Islet of Langerhans (tissue), 1 donor: ENCODE measurements at regions not wholly inside any gene's neighbourhood (a gene's known extent, or its start where the extent isn't known, plus 50 kb on each side); places are given as distances from the start of the nearest gene placed in this dataset.

Experiments used
- FAIRE-seq: peaks from one replicate; lab custom pipeline; 2011; peaks lifted over from hg19 to GRCh38; lab: Jason Lieb, UNC

DNA sequence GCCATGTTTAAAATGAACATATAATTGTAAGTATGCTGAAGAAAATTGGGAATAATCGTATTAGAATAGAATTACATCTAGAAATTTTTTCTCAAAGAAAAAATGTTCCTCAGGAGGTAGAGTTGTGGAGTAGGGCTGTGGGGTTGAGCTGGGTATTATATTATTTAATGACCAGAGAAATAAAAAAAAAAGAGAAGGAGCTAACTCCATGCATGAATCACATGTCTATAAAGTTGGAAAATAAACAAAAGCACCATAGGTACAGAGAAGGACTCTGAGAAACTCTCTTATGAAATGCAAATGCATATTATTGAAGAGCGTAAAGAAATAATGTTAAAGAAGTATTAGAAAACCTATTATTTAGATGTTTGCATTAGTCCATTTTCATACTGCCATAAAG lies 405.5 kb downstream of the EFNB2 start:
- FAIRE-seq: no peak

DNA sequence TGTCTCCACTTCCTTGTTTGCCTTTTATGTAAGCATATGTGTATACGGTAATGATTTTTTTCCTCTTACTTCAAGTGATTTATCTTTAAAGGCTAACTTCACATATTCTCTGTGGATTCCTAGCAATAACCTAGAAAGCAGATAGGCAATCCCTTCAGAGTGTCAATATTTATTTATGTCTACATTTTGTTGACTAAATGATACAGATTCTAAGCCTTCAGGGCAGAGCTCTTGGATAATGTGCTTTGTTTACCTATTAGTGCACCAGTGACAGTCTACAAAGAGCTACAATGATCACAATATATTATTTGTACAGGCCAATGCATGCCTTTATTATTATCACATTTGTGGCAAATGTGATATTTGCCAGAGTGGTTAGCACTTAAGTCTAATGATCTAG lies 406.2 kb downstream of the EFNB2 start:
- peak; percentile 56 for FAIRE-seq

DNA sequence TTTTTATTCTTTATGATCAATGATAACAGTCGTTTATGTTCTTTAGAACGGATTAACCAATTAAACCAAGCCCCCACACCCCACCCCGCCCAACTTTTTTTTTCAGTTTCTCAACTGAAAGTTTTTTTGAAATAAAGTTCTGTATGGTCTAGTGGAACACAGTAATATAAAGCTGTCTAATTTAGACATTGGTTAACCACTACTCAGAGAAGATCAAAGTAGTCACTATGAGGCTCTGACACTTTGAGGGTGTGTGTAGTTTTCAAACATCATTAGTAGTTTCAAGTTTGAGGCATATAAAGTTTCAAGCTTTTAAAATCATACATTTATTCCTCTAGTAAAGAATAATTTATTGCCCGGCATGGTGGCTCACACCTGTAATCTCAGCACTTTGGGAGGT lies 413.2 kb downstream of the EFNB2 start:
- FAIRE-seq: no peak

DNA sequence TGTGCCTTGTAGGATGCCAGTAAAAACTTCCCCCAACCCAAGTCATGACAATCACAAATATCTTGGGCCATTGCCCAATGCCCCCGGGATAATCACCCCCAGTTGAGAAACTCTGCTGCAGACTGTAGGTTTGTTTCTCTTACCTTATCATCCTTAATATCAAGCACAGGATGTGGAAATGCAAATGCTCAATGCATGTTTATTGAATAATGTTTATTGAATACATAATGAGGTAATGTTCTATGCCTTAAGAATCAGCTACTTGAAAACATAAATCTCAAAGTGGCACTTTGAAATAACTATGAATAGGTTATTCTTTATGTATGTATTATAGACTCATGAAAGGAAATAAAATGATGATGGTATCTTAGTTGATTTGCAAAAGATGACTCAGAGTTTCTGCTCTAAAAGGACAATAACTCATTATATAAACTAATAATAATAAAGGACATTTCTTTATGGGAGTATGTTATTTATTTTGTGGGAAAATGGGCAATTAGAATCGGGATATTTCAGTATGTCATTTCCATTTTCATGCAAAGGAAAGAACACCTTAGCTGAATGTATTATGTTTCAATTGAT lies 414.2 kb downstream of the EFNB2 start:
- no peak for FAIRE-seq

DNA sequence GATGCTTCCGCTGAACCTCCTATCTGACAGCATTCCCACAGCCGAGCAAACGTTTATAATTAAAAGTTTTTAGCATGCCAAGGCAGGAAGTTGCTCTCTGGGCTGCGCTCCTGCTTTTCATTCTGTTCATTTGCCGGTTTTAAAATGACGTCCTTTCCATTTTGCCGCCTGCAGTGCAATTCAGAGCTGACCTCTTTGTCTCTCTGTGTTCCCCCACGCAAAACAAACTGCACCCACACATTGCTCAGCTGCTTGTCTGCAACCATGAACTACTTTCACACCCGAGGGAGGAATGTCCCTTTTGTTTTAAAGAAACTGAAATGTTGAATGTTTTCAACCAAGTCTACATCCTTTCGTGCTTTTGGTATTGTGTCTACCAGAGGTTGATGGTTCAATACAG lies 416.5 kb downstream of the EFNB2 start:
- no peak for FAIRE-seq

DNA sequence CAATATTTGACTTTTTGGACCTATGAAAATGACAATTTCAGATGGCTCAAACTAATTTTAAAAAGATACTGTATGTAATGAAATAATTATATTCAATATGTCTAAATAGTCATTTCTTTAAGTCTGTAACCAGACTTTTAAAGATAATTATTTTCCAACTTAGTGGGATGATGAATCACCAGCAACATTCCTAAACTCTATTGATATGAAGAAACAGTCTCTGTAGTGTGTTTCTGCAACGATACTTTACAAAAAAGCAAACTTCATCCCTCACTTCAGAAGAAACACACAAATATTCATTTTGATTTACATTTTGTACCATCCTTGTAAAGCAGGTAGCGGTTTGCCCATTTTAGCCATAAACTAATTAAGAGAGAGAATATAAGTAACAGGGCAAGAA lies 417.4 kb downstream of the EFNB2 start:
- FAIRE-seq: no peak

DNA sequence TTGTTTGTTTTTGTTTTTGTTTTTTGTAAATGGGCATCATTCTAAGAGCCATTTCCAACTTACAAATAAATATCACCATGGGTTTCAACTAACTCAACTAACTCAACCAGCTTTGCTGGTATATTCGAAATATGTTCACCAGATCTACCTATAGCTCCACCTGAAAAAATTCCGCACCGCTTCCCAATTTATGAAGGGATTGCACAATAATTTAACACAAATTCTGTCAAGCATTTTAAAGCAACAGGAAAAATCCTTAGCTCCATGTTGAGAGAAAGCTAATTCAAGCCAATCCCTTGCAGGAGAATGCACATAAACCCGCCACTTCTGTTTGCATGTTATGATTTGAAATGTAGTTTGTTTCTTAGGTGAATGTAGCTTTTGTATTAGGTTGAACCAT lies 417.8 kb downstream of the EFNB2 start:
- FAIRE-seq: no peak

DNA sequence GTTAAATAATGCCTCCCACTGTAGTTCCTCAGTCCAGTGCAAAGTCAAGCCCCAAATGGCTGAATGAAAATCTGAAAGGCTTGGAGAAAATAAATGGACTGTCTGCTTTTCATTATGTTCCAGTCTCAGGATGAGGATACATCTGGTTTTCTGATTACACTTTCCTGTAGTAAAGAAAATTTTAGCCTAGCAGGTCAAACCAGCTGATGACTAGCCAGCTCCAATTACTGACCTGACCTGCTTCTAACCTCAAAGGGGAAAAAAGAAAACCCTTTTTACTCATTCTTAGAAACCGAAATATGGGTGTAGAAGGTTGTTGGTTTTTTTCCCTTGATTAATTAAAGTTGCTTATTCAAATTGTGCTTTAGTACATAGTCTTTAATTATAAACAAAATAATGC lies 418.4 kb downstream of the EFNB2 start:
- FAIRE-seq: no peak

DNA sequence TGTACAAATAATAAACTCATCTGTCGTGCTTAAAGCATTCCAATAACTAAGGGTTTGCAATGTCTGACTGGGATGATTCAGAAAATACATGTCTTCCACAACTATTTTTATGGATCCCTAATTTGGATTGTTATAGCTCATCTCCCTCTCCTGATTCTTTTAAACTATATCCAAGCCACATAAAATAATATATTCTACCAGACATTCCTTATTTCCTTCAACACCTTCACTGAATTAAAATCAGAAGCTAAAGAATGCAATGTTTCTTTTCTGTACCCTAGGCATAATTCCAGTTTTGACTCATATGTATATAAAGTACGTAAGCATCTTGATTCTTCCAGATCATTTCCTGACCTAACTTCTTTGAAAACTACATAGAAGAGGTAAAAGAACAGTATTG lies 420.4 kb downstream of the EFNB2 start:
- FAIRE-seq: no peak

DNA sequence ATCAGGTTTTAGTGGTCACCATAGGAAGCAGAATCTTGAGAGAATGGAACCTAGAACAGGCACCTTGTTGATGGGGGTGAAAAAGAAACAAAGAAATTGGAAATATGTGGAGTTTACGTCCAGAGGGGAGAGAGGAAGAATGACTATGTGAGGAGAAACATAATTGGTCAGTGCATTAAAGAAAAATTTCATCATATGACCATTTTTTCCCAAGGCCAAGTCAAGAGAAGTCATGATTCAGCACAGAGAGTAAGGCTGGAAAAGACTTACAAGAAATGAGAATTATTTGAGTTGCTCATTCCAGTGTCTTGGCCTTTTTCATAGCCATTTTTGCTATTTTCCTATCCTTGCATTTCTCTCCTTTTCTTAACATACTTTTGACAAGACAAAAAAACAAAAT lies 421.7 kb downstream of the EFNB2 start:
- no peak for FAIRE-seq

DNA sequence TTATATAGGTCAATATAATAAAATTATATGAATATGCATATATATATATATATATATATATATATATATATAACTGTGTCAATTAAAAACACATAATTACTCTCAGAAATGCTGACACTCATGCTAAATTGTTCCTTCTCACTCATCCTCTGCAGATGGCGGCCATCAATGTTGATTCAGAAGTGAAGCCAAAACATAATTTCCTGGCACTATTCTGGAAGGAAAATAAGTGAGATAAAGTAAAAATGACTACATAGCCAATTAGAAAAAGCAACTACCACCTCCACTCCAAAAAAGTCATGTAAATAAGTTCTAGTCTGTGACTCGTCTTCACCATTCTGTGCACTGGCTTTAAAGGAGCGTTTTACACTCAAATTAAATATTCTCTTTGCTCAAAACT lies 423.3 kb downstream of the EFNB2 start:
- no peak for FAIRE-seq

DNA sequence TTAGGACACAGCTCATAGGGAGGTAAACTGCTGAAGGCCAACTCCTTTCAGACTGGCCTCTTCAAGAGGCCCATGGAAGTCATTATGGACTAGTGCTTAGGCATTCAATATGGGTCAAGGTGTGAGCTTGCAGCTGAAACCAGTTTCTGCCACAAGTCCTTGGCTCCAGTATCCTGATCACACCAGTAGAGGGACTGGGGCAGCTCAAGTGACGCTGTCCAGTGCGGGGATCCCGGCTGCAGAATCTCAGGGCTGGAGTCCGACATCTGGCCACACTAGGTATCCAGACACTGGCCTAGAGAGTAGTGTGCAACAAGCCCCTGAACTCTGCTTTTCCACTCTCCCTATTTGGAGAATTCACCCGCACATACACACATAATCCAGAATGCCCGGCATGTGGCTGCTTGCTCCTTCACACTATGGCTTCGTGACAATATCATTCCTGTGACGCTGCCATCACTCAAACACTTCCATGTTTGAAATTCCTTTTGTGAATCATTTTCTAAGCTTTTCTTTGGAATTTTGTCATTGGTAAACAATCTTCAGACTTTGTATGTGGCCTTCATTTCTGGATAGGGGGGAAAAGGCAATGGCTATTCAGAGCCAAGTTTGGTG lies 425.1 kb downstream of the EFNB2 start:
- no peak for FAIRE-seq

DNA sequence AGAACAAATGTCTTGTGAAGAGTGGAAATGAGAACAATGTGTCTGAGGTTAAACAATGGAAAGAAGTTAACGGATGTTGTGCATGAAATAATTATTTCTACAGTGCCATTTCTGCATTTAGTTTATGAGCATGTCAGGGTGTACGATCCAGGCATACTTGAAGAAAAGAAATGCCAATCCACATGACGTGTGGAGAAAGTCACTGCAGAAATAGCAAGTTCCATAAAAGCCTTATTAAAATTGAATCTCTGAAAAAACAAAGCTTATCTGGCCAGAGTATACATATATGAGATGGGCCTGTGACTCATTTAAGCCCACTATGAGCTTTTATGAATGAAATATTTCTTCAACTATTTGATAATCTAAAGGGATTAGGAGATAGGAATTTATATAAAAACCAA lies 426.1 kb downstream of the EFNB2 start:
- FAIRE-seq: no peak

DNA sequence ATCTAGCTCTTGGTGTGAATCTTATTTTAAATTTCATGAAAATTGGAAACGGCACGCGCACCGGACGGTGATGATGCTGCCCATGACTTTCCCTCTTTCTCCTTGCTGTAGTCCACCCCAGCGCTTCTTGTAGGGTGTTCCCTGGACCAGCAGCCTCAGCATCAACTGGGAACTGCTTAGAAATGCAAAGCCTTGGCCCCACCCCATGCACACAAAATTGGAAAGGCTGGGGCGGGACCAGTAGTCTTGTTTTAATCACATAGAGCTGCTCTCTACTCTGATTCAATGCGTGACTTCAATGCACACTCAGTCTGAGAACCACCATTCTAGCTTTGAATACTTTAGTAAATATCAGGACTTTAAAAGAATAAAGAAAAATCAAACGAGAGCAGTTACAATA lies 427.1 kb downstream of the EFNB2 start:
- FAIRE-seq: no peak

DNA sequence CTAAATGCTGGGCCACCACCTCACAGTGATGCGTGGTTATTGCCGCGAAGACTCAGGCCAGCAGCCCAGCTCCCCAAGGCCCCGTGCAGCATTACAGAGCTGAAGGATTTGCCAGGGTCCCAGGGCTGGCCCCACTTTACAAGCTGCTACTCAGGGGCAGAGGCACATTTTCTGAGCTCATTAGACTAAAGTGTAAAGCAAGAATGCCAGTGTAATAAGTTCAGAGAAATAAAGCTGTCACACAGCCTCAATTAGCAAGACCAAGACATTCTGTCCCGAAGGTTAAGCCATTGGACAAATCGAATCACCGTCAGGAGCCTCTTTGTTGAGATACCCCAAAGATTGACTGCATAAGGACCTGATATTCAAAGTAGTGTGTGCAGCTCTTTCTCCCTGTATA lies 428.4 kb downstream of the EFNB2 start:
- no peak for FAIRE-seq

DNA sequence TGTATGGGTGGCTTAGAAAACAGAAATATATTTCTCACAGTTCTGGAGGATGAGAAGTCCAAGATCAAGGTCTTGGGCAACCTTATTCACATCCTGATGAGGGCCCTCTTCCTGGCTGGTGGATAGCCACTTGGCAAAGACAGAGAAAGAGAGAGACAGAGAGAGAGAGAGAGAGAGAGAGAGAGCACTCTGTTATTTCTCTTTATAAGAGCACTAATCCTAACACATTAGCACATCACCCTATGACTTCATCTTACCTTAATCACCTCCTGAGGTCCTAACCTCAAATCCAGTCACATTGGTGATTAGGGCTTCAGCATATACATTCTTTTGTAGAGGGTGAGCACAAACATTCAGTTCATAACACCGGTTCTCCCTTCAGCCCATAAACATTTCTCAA lies 430.3 kb downstream of the EFNB2 start:
- FAIRE-seq: no peak

DNA sequence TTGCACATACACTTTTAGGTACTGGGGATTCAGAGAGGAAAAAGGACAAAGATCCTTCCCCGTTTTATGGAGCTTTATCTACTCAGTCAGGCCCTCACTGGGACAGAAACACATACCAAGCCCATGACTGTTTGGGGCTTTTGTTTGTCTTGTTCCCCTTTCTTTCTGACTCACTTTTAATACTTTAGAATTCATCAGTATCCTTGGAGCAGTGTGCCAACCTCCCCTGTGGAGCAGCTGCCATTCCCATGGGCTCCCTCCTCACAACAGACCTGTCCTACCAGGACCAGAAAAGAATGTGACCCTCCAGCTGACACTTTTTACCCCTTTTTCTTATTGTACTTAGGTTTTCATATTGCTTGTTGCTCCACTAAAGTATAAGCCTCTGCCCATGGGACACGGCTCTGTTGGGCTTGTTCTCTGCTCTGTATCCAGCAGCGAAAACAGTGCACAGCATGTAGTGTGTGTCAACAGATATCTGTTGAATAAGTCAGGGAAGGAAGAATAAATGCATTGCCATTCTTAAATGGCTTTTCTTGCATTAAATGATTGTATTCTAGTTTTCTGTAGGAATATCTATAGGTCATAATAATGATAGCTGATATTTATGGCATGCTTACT lies 431.1 kb downstream of the EFNB2 start:
- no peak for FAIRE-seq

DNA sequence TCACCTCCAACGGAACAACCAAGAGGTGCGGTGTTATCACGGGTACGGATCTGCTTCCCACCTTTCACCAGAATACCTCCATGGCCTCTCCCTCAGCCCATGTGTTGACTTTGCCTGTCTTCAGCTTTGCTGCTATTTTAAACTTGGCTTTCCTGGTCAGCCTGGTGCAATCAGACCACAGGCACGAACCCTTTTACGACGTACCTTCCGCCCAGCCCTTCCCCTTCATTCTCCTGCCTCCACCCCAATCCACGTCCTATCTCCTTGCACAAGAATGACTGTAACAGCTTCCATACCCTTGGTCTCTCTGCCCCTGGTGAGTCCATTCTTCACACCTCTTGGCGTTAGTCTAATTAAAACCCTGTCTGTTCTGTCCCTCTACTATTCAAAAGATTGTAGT lies 431.7 kb downstream of the EFNB2 start:
- no peak for FAIRE-seq

DNA sequence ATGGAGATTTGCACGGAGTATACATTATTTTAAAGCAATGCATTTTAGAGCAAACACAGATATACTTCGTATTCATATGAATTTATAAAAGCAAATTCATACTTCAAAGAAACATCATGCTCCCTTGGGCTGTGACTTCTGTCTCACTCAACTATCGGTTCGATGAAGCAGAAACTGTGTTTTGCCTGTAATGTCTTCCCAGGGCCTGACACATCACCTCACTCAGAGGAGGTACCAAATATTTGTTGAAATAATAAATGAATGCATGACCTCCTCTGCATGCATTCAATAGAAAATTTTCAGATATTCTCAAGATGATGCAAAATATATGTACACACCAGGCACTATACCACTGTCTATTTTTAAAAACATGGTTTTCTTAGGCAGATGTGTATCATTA lies 432.7 kb downstream of the EFNB2 start:
- FAIRE-seq: peak; percentile 61

DNA sequence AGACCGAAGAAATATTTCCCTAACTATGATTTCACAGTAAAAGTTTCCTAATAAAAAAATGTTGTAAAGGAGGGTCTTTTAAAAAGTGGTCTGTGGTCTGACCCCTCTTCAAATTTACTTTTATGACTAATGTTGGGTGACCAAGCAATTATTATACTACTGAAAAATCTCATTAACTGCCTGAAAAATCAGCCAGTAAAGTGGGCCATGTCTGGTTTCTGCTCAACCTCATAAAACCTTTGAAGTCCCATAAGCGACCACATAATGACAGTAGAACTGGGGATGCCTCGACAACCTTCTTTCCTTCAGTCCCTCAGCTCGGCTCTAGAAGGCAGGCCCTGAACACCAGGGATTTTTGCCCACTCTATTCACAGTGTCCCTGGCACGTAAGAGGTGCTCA lies 434.3 kb downstream of the EFNB2 start:
- no peak for FAIRE-seq

DNA sequence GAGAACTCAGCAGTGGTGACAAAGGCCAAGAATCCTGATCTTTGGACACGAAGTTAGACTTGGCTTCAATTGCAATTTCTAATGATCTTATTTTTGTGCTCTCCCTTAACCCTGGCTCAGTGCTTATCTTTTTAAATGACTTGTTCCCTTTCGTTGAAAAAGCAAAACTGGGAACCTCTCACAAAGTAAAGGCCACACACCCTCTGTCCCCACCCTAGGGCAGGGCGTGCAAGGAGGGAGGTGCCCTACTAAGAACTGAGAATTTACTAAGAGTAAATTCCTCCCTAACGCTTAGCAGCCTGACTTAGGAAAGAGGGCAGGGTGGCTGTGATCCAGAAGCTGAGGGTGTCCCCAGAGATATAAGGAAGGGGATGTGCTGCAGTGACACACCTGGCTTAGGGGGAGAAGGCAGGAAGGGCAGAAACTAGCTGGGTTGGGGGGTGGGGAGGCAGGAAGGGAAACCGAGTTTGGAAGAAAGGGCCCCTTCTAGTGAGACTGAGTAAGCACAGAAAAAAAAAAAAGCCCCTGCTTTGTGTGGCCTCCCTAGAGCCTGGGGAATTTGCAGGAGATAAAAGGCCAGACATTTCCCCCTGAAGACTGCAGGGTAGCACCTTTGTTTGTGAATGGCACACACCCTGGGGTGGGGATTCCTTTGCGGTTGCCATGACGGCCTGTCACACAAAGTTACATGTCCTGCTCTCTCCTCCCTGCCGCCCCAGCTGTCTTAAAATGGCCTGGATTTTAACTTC lies 435.1 kb downstream of the EFNB2 start:
- no peak for FAIRE-seq

DNA sequence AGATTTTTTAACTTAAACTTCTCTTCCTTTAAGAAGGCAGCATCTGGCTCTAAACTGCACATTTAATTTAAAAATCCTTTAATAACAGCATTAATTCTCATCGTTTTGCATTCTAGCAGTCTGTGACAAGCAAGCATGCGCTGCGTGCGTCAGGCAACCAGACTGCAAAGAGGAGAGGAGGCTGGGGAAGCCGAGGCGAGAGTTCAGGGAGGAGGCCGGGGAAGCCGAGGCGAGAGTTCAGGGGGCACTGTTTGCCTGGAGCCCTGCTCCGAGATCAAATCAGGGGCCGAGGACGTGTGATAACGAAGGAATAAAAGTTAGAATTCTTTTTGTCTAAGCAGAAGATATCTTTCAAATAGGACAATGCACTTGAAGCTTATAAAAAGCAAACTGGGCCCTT lies 435.7 kb downstream of the EFNB2 start:
- no peak for FAIRE-seq

DNA sequence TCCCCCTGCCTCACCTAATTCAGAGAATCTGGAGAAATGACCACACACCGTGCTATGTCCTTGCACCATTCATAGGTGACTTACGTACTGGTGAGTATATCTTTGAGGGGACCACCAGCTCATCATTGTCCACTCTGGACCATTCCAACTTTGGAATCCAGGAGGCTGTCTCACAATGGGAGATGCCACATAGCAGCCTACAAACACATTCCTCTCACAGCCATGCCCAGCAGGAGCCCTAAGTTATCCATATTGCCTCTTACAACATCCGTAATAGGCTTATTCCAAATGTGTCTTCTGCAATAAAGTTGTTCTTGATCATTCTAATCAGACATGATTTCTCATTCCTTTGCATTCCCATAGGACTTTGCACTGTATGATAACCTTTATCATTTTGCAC lies 436.7 kb downstream of the EFNB2 start:
- FAIRE-seq: no peak

DNA sequence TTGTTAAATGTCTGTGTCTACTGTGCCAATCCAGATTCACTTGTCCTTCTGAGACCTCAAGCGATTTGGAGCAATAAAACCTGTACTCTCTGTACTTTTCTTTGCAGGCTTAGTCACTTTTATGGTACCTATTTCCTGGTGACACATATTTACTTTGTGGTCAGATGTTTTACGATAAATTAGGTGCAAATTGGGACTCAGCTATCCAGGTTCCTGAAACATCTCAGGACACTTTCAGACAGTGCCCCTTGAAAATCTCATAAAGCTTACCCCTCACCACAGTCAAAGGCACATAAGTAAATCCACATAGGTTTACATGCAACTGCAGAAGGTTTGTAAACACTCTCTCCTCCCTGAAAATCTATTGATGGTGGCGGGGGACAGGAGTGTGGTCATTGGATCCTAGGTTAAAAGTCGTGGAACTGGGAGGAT lies 438.8 kb downstream of the EFNB2 start:
- FAIRE-seq: no peak
